BJ (cell line): ENCODE measurements at regions not wholly inside any gene's neighbourhood (a gene's known extent, or its start where the extent isn't known, plus 50 kb on each side); places are given as distances from the start of the nearest gene placed in this dataset.

Experiments used
- CTCF ChIA-PET: fragments of 350-600 bp; formaldehyde crosslinking; extraction: SDS; loops from one replicate; lab custom pipeline; 2021; ENCODE audit warnings: antibody characterized with exemption, inconsistent platforms; lab: Yijun Ruan, JAX
- POLR2A ChIA-PET: fragments of 300-600 bp; sonication (Branson Sonifier 250); formaldehyde crosslinking; extraction: SDS; loops from one replicate; lab custom pipeline; 2021; ENCODE audit warnings: antibody characterized with exemption; lab: Charles Lee
- DNase-seq: peaks from one replicate; pipeline ENCODE4 v3.0.0-alpha.2; 2011; ENCODE audit warnings: low read depth
- H3K27me3 ChIP-seq: 2 replicates; pipeline ENCODE4 v1.6.0; 2011; ENCODE audit warnings: low read length; ENCODE audit not compliant: control insufficient read depth, insufficient read depth
- H3K36me3 ChIP-seq: 2 replicates; pipeline ENCODE4 v1.5.1; 2011; ENCODE audit warnings: low read length; ENCODE audit not compliant: control insufficient read depth, insufficient read depth
- H3K4me3 ChIP-seq: 2 replicates; pipeline ENCODE4 v1.5.1; 2011; ENCODE audit warnings: low read depth, mild to moderate bottlenecking, control low read depth, low read length
- CTCF ChIP-seq: IDR thresholded peaks from 2 replicates; pipeline ENCODE4 v1.5.1; 2011; ENCODE audit warnings: low read depth, mild to moderate bottlenecking, control low read depth, inconsistent platforms, low read length, moderate library complexity; ENCODE audit not compliant: insufficient read depth

- POLR2A ChIA-PET: no interaction called here
Measured at GRCh38 chr14:104448321-104448720, 131.2 kb upstream of the C14orf180 start.

GRCh38 chr14:104448721-104449120, 130.8 kb upstream of the C14orf180 start:
- no peak for DNase-seq
- TF ChIP-seq CTCF: no peak
- H3K36me3 ChIP-seq: no peaks in the 10 kb centered on the region
- CTCF ChIA-PET: no interaction called here
- H3K27me3 ChIP-seq: no peaks in the 10 kb centered on the region
- no peak overlapping the region for H3K4me3 ChIP-seq
- POLR2A ChIA-PET: no interaction called here

More at GRCh38 chr14:104448321-104448720, 131.2 kb upstream of the C14orf180 start:
- no peak for TF ChIP-seq CTCF
- Histone ChIP-seq H3K4me3 (no peak overlapping the region), H3K36me3 (no peaks in the 10 kb centered on the region), H3K27me3 (no peaks in the 10 kb centered on the region)
- no peak for DNase-seq
- CTCF ChIA-PET: no interaction called here

GRCh38 chr14:104450811-104451401, 128.7 kb upstream of the C14orf180 start:
- no peak for DNase-seq
- Histone ChIP-seq H3K27me3 (no peaks in the 10 kb centered on the region), H3K4me3 (no peak overlapping the region), H3K36me3 (no peaks in the 10 kb centered on the region)
- no peak for TF ChIP-seq CTCF
- CTCF ChIA-PET: no interaction called here
- POLR2A ChIA-PET: no interaction called here

- POLR2A ChIA-PET: no interaction called here
- TF ChIP-seq CTCF: no peak
- CTCF ChIA-PET: no interaction called here
- no peaks in the 10 kb centered on the region for H3K36me3 ChIP-seq
- DNase-seq: no peak
- H3K27me3 ChIP-seq: no peaks in the 10 kb centered on the region
- H3K4me3 ChIP-seq: no peak overlapping the region
Measured at GRCh38 chr14:104451474-104451873, 128.1 kb upstream of the C14orf180 start.

GRCh38 chr14:104458845-104459244, 120.7 kb upstream of the C14orf180 start:
- CTCF ChIA-PET: no interaction called here
- Histone ChIP-seq H3K4me3 (no peak overlapping the region), H3K27me3 (peaks cover 2% of the 10 kb centered on the region; the same call in 1 of the 2 replicates), H3K36me3 (no peaks in the 10 kb centered on the region)
- DNase-seq: no peak
- no peak for TF ChIP-seq CTCF
- POLR2A ChIA-PET: no interaction called here
